ENCODE measurements at regions not wholly inside any gene's neighbourhood (a gene's known extent, or its start where the extent isn't known, plus 50 kb on each side); places are given as distances from the start of the nearest gene placed in this dataset.

DNA sequence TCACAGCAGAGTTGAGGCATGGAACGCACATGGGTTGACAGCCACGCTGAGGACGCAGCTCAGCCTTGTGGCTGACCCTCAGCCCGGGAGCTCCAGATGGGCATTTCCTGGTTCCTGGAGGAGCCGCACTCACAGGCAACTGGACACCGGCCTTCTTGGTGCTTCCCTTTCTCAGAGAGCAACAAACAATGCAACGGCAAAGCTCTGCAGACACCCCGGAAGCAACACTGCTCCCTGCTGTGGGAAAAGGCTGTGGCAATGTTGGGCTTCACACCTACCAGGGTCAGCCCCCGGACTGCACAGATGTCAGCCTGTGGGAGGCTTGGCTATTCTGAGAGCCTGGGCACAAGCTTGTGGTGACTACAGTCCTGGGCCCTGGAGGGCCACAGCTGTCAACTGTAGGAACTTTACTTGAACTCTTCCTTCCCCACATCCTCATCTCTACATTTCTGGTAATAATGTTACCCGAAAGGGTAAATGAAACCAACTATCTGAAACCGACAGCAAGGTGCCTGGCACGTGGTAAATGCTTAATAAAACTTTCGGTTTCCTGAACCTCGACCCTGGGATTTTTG, 597.5 kb upstream of the MKI67 start:
- H3K36me3 ChIP-seq (replicated peaks in 1 of 2; ENCODE audit: control insufficient read depth in 2 of 2, insufficient read depth in 2 of 2, low read length in 2 of 2), result no peaks in the 10 kb centered on the region
- H3K4me1 ChIP-seq (ENCODE audit: control insufficient read depth in 2 of 2, insufficient read depth in 1 of 2, low read depth in 1 of 2, low read length in 2 of 2), result peaks cover 0 to 8% of the 10 kb centered on the region in 2 donors
- H3K4me2 ChIP-seq (ENCODE audit: insufficient read depth, low read length, poor library complexity, severe bottlenecking), result no peak overlapping the region
- no peak overlapping the region for H3K14ac ChIP-seq (ENCODE audit: low read length)
- no peak overlapping the region for H3K4me3 ChIP-seq (ENCODE audit: low read length in 2 of 2)
- H2BK120ac ChIP-seq (ENCODE audit: low read depth, low read length), result no peak overlapping the region
- DNase-seq (ENCODE audit: low spot score), result no peak
- H3K18ac ChIP-seq (ENCODE audit: low read length), result peak overlapping the region; percentile 40
- no peak overlapping the region for H3K4ac ChIP-seq (ENCODE audit: low read length)
- no peak overlapping the region for H3K23ac ChIP-seq (ENCODE audit: low read depth, low read length, poor library complexity)
- no peak overlapping the region for H2AFZ ChIP-seq (ENCODE audit: low read length)
- no peak overlapping the region for H3K9ac ChIP-seq (ENCODE audit: low read depth, low read length, poor library complexity)
- no peak overlapping the region for H4K91ac ChIP-seq (ENCODE audit: low read depth, low read length, poor library complexity)
- no peak overlapping the region for H2BK12ac ChIP-seq (ENCODE audit: low read length)
- no peak overlapping the region for H2BK15ac ChIP-seq (ENCODE audit: low read length)
- no peak overlapping the region for H4K8ac ChIP-seq (ENCODE audit: low read depth, low read length)
- H2AK5ac ChIP-seq (ENCODE audit: low read depth, low read length), result no peak overlapping the region
- no peaks in the 10 kb centered on the region for H3K9me3 ChIP-seq (replicated peaks in 1 of 2; ENCODE audit: control insufficient read depth in 2 of 2, insufficient read depth in 1 of 2, low read depth in 1 of 2, low read length in 2 of 2)
- H3K79me1 ChIP-seq (ENCODE audit: low read depth, low read length), result no peaks in the 10 kb centered on the region
- WGBS, 2 donors (ENCODE audit: extremely low coverage in 2 of 2, insufficient read length in 2 of 2, insufficient replicate concordance in 1 of 2), result no CpG with 5 or more reads among the region's 14 CpGs
- H2BK5ac ChIP-seq (ENCODE audit: low read length), result no peak overlapping the region
- no peaks in the 10 kb centered on the region for H3K27me3 ChIP-seq (ENCODE audit: control insufficient read depth in 3 of 3, insufficient read depth in 3 of 3, low read depth in 1 of 3, low read length in 3 of 3)
- H3K27ac ChIP-seq (replicated peaks; ENCODE audit: low read length), result no peak overlapping the region

DNA sequence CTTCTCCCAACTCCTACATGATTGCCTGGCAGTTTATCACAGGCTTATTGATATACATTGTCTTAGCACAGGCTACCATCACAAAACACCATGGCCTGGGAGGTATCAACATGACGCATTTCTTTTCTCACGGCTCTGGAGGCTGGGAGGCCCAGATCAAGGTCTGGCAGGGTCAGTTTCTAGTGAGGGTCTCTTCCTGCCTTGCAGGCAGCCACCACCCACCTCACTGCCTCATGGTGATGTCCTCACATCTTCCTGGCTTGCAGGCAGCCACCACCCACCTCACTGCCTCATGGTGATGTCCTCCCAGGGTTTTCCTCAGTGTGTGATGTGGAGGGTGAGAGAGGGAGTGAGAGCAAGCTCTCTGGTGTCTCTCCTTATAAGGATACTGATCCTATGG, 599.3 kb upstream of the MKI67 start:
- Histone ChIP-seq H2AFZ (ENCODE audit: low read length) (no peak overlapping the region), H4K8ac (ENCODE audit: low read depth, low read length) (no peak overlapping the region), H3K18ac (ENCODE audit: low read length) (no peak overlapping the region), H2BK12ac (ENCODE audit: low read length) (no peak overlapping the region), H3K4me3 (ENCODE audit: low read length in 2 of 2) (no peak overlapping the region), H3K14ac (ENCODE audit: low read length) (no peak overlapping the region), H2BK120ac (ENCODE audit: low read depth, low read length) (no peak overlapping the region), H3K79me1 (ENCODE audit: low read depth, low read length) (no peaks in the 10 kb centered on the region), H2BK5ac (ENCODE audit: low read length) (no peak overlapping the region), H3K4me1 (ENCODE audit: control insufficient read depth in 2 of 2, insufficient read depth in 1 of 2, low read depth in 1 of 2, low read length in 2 of 2) (peaks cover 0 to 8% of the 10 kb centered on the region in 2 donors), H2BK15ac (ENCODE audit: low read length) (no peak overlapping the region), H3K36me3 (replicated peaks in 1 of 2; ENCODE audit: control insufficient read depth in 2 of 2, insufficient read depth in 2 of 2, low read length in 2 of 2) (no peaks in the 10 kb centered on the region), H4K91ac (ENCODE audit: low read depth, low read length, poor library complexity) (no peak overlapping the region), H3K9ac (ENCODE audit: low read depth, low read length, poor library complexity) (no peak overlapping the region), H3K27me3 (ENCODE audit: control insufficient read depth in 3 of 3, insufficient read depth in 3 of 3, low read depth in 1 of 3, low read length in 3 of 3) (no peaks in the 10 kb centered on the region), H3K23ac (ENCODE audit: low read depth, low read length, poor library complexity) (no peak overlapping the region), H3K9me3 (replicated peaks in 1 of 2; ENCODE audit: control insufficient read depth in 2 of 2, insufficient read depth in 1 of 2, low read depth in 1 of 2, low read length in 2 of 2) (no peaks in the 10 kb centered on the region), H3K27ac (replicated peaks; ENCODE audit: low read length) (no peak overlapping the region), H3K4me2 (ENCODE audit: insufficient read depth, low read length, poor library complexity, severe bottlenecking) (no peak overlapping the region), H3K4ac (ENCODE audit: low read length) (no peak overlapping the region), H2AK5ac (ENCODE audit: low read depth, low read length) (no peak overlapping the region)
- WGBS, 2 donors (ENCODE audit: extremely low coverage in 2 of 2, insufficient read length in 2 of 2, insufficient replicate concordance in 1 of 2), result no CpG with 5 or more reads among the region's 2 CpGs
- DNase-seq (ENCODE audit: low spot score), result no peak

DNA sequence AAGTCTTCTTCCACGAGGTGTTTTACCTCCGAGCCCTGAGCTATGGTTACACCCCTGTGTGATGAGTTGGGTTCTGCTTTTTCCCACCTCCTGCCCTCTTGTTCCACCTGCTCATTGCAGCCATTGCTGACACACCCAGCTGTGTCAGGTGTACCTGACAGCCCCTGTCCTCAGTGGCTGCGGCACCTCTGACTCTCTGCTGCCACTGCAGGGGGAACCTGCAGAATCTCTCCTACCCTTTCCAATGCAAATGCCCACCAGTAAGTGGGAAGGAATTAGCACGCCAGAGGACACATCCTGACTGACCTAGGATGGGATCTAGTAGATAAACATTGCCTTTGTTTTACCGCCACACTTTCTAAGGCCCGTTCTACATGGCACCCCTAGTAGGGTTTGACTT, 600.9 kb upstream of the MKI67 start:
- no peak for DNase-seq (ENCODE audit: low spot score)
- Histone ChIP-seq H3K9ac (ENCODE audit: low read depth, low read length, poor library complexity) (no peak overlapping the region), H2BK12ac (ENCODE audit: low read length) (no peak overlapping the region), H3K4me3 (ENCODE audit: low read length in 2 of 2) (peak overlapping the region in 1 of 2 donors; percentile 18), H3K27me3 (ENCODE audit: control insufficient read depth in 3 of 3, insufficient read depth in 3 of 3, low read depth in 1 of 3, low read length in 3 of 3) (no peaks in the 10 kb centered on the region), H2BK120ac (ENCODE audit: low read depth, low read length) (no peak overlapping the region), H3K4me2 (ENCODE audit: insufficient read depth, low read length, poor library complexity, severe bottlenecking) (no peak overlapping the region), H3K18ac (ENCODE audit: low read length) (no peak overlapping the region), H4K8ac (ENCODE audit: low read depth, low read length) (no peak overlapping the region), H2BK15ac (ENCODE audit: low read length) (no peak overlapping the region), H3K14ac (ENCODE audit: low read length) (no peak overlapping the region), H3K23ac (ENCODE audit: low read depth, low read length, poor library complexity) (no peak overlapping the region), H4K91ac (ENCODE audit: low read depth, low read length, poor library complexity) (peak overlapping the region; percentile 15), H3K79me1 (ENCODE audit: low read depth, low read length) (no peaks in the 10 kb centered on the region), H2AFZ (ENCODE audit: low read length) (no peak overlapping the region), H2AK5ac (ENCODE audit: low read depth, low read length) (no peak overlapping the region), H3K4me1 (ENCODE audit: control insufficient read depth in 2 of 2, insufficient read depth in 1 of 2, low read depth in 1 of 2, low read length in 2 of 2) (peaks cover 0 to 8% of the 10 kb centered on the region in 2 donors), H3K36me3 (replicated peaks in 1 of 2; ENCODE audit: control insufficient read depth in 2 of 2, insufficient read depth in 2 of 2, low read length in 2 of 2) (no peaks in the 10 kb centered on the region), H3K4ac (ENCODE audit: low read length) (no peak overlapping the region), H3K27ac (replicated peaks; ENCODE audit: low read length) (no peak overlapping the region), H2BK5ac (ENCODE audit: low read length) (no peak overlapping the region), H3K9me3 (replicated peaks in 1 of 2; ENCODE audit: control insufficient read depth in 2 of 2, insufficient read depth in 1 of 2, low read depth in 1 of 2, low read length in 2 of 2) (no peaks in the 10 kb centered on the region)
- WGBS, 2 donors (ENCODE audit: extremely low coverage in 2 of 2, insufficient read length in 2 of 2, insufficient replicate concordance in 1 of 2), result no CpG with 5 or more reads among the region's 6 CpGs

DNA sequence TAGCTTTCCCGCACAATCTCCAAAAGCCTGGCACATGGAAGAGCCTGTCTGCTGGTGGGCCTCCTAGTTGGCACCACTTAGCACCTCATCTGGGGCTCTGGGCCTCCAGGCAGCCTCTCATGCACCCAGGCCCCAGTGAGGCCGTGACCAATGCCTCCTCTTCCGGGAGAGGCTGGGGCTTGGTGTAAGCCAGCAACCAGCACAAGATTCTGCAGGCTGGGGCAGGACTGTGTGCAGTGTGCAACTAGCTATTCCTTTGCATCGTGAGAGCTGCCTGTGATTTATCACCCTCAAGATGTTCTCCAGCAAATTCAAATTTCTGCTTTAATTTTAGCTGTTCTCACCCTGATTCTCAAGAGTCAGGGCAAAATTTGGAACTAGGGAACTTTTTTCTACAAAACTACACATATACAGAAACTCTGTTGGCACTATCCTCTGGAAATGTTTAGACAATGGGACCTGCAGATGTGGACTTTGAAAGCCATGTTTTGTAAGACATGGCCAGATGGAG, 603.7 kb upstream of the MKI67 start:
- no peak overlapping the region for H3K23ac ChIP-seq (ENCODE audit: low read depth, low read length, poor library complexity)
- H3K4me3 ChIP-seq (ENCODE audit: low read length in 2 of 2), result no peak overlapping the region
- no peak overlapping the region for H3K4me2 ChIP-seq (ENCODE audit: insufficient read depth, low read length, poor library complexity, severe bottlenecking)
- H2BK12ac ChIP-seq (ENCODE audit: low read length), result no peak overlapping the region
- H2BK120ac ChIP-seq (ENCODE audit: low read depth, low read length), result no peak overlapping the region
- no peak overlapping the region for H2AK5ac ChIP-seq (ENCODE audit: low read depth, low read length)
- H2AFZ ChIP-seq (ENCODE audit: low read length), result no peak overlapping the region
- H3K9me3 ChIP-seq (replicated peaks in 1 of 2; ENCODE audit: control insufficient read depth in 2 of 2, insufficient read depth in 1 of 2, low read depth in 1 of 2, low read length in 2 of 2), result no peaks in the 10 kb centered on the region
- H3K14ac ChIP-seq (ENCODE audit: low read length), result no peak overlapping the region
- peaks cover 0 to 8% of the 10 kb centered on the region in 2 donors for H3K4me1 ChIP-seq (ENCODE audit: control insufficient read depth in 2 of 2, insufficient read depth in 1 of 2, low read depth in 1 of 2, low read length in 2 of 2)
- H3K79me1 ChIP-seq (ENCODE audit: low read depth, low read length), result no peaks in the 10 kb centered on the region
- H4K8ac ChIP-seq (ENCODE audit: low read depth, low read length), result no peak overlapping the region
- no peak for DNase-seq (ENCODE audit: low spot score)
- H3K9ac ChIP-seq (ENCODE audit: low read depth, low read length, poor library complexity), result no peak overlapping the region
- no peaks in the 10 kb centered on the region for H3K27me3 ChIP-seq (ENCODE audit: control insufficient read depth in 3 of 3, insufficient read depth in 3 of 3, low read depth in 1 of 3, low read length in 3 of 3)
- H3K27ac ChIP-seq (replicated peaks; ENCODE audit: low read length), result no peak overlapping the region
- no peak overlapping the region for H3K4ac ChIP-seq (ENCODE audit: low read length)
- no peak overlapping the region for H2BK5ac ChIP-seq (ENCODE audit: low read length)
- no peak overlapping the region for H4K91ac ChIP-seq (ENCODE audit: low read depth, low read length, poor library complexity)
- no peaks in the 10 kb centered on the region for H3K36me3 ChIP-seq (replicated peaks in 1 of 2; ENCODE audit: control insufficient read depth in 2 of 2, insufficient read depth in 2 of 2, low read length in 2 of 2)
- no peak overlapping the region for H3K18ac ChIP-seq (ENCODE audit: low read length)
- H2BK15ac ChIP-seq (ENCODE audit: low read length), result no peak overlapping the region
- WGBS, 2 donors (ENCODE audit: extremely low coverage in 2 of 2, insufficient read length in 2 of 2, insufficient replicate concordance in 1 of 2), result no CpG with 5 or more reads among the region's 4 CpGs

Measured in neuronal stem cell (in vitro differentiated cells).